GM10266 (cell line): ENCODE measurements at regions not wholly inside any gene's neighbourhood (a gene's known extent, or its start where the extent isn't known, plus 50 kb on each side); places are given as distances from the start of the nearest gene placed in this dataset.
"Not testable (repeated sequence)": the region's sequence is repeated elsewhere in the genome, so short reads cannot be mapped to it uniquely, and the experiment has no call there.

Source experiments
- DNase-seq: peaks from one replicate; pipeline ENCODE4 v3.0.0; 2012; ENCODE audit errors: extremely low spot score
- TF ChIP-seq, protein P1 (sequence below): IDR thresholded peaks from 2 replicates; pipeline ENCODE4 v1.5.1; 2012; ENCODE audit warnings: mild to moderate bottlenecking, low read depth; ENCODE audit not compliant: control insufficient read depth, insufficient read depth; ENCODE audit errors: missing control alignments

DNA sequence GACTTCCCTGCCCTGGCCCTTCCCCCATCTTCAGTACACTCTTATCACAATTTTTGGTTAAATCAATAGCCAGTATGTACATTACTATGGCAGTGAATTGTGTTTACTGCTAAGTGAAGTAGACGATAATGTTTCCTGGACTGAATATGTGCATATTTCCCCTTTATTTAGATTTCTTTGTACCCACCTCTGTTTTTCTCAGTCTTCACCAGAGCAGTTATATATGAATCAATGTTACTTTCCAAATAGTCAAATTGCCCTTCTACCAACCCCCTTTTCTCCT, 97.1 kb upstream of the HS6ST1 start:
- DNase-seq, result no peak
- TF ChIP-seq, protein P1, sequence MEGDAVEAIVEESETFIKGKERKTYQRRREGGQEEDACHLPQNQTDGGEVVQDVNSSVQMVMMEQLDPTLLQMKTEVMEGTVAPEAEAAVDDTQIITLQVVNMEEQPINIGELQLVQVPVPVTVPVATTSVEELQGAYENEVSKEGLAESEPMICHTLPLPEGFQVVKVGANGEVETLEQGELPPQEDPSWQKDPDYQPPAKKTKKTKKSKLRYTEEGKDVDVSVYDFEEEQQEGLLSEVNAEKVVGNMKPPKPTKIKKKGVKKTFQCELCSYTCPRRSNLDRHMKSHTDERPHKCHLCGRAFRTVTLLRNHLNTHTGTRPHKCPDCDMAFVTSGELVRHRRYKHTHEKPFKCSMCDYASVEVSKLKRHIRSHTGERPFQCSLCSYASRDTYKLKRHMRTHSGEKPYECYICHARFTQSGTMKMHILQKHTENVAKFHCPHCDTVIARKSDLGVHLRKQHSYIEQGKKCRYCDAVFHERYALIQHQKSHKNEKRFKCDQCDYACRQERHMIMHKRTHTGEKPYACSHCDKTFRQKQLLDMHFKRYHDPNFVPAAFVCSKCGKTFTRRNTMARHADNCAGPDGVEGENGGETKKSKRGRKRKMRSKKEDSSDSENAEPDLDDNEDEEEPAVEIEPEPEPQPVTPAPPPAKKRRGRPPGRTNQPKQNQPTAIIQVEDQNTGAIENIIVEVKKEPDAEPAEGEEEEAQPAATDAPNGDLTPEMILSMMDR, result no peak

DNA sequence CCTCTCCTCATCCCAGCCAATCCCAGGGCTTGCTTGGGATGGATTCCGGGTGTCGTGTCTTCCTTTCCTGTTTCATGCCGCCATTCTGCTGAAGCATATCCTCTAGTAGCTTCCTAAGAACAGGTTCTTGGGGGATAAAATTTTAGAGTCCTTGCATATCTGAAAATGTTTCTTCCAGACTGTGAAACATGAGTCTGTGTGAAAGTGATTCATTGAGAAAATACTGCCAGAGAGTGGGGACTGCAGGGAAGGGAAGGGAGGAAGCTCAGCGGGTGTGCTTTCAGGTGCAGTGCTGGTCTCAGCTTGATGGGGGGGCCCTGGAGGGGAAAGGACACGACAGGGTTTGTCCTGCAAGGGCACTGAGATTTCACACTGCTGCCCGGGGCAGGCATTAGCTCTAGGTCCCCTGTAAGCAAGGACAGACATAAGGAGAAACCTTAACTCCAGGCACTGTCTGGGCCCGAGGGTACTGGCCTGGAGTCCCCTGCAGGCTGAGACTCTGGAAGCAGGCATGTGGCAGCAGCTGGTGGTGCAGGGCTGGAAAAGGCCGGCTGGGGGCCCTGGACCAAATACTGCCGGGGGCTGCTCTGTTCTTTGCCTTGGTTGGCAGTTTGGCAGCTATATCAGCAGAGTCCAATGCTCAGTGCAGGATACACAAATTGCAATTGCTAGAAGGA, 97.6 kb upstream of the HS6ST1 start:
- no peak for DNase-seq
- TF ChIP-seq, protein P1, result no peak

DNA sequence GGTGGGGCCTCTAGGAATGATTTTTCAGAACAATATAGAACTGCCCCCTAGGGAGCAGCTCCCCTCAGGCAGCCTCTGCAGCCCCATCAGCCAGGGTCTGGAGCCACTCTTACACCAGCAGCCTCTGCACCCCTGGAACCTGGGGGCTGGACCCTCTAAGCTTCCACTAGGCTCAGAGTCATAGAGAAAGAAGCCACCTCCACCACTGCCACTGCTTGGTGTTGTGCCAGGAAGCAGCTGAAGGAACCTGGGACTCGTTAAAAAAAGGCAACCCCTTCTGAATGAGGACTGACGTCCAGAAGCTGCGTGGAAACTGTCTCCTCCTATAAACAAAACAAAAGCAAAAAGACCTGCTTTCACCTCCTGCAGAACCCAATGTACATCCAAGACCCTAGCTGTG, 98.1 kb upstream of the HS6ST1 start:
- no peak for DNase-seq
- TF ChIP-seq, protein P1, result no peak

DNA sequence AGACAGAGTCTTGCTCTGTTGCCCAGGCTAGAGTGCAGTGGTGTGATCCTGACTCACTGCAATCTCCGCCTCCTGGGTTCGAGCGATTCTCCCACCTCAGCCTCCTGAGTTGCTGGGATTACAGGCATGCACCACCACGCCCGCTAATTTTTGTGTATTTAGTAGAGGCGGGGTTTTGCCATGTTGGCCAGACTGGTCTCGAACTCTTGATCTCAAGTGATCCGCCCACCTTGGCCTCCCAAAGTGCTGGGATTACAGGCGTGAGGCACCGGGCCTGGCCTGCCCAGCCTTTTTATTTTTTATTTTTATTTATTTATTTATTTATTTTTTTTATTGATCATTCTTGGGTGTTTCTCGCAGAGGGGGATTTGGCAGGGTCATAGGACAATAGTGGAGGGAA, 98.6 kb upstream of the HS6ST1 start:
- DNase-seq, result not testable (repeated sequence)

DNA sequence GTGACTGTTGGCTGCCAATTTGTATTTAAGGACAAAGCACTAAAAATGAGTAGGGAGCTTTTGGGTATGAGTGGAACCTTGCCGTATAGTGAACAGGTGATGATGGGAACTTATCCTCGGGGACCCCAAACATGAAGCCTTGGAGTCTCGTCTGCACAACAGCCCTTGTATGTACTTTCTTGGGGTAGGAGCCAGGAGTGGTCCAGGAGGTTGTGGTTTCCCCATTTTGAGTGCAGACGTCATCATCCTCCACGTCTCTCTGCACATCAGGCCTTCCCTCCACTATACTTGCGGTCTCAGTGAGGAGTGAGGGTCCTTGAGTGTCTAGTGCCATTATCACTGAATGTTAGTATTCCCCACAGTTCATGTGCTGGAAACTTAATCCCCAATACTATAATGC, 101.5 kb upstream of the HS6ST1 start:
- TF ChIP-seq, protein P1, result no peak

DNA sequence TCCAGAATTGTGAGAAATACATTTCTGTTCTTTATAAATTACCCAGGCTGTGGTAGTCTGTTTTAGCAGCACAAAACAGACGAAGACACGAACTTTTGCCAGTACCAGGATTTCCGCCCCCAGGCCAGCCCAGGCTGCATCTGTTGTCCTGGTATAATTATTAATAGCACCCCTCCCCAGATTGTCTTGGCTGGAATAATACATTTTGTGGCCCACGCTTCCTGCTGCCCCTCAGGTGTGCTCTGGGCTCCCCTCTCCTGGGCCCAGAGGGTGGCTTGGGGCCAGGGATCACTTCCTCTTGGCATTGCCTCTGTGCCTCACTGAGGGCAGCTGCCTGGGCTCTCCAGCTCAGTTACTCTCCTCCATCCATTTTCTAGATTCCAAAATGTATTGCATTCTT, 102.1 kb upstream of the HS6ST1 start:
- TF ChIP-seq, protein P1, result no peak
- DNase-seq, result no peak

More for the DNA sequence above, 101.5 kb upstream of the HS6ST1 start:
- DNase-seq, result no peak

DNA sequence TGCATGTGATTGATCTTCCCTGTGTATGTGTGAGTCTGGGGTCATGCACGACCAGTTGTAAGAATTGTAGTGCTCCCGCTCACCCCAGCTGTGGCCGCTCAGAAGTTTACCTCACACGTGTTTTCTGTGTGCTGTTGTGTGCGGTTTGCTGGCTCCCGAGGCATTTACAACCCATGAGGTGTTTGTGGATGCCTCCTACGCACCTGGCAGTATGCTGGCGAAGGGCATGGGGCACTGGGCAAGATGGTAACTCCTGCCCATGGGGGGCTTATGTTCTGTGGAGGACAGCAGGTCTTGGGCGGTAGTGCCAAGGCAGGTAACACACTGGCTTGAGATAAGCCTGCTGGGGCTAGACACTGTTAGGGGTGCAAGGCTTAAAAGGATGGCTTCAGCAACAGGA, 102.6 kb upstream of the HS6ST1 start:
- TF ChIP-seq, protein P1, result no peak
- DNase-seq, result no peak

DNA sequence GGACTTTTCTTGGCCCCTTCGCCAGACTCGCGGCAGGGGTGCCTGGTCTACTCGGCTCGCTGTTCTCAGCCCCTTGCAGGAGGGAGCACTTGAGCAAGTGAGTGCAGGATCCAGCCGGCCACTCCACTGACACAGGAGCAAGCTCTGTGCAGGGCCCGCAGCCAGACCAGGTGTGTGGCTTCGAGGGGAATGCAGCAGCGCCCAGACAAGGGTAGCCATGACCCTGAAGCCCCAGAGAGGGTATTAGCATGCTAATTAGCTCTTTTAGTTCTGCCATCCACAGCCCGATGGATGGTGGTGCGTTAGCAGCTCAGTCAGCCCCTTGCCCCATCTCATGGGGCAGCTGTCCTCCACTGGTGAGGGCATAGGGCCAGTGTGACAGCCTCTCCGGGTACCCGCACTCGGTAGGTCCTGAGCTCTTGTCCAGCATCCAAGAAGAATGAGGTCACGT, 103.2 kb upstream of the HS6ST1 start:
- TF ChIP-seq, protein P1, result no peak
- no peak for DNase-seq
